GM19467 (cell line): ENCODE measurements at regions not wholly inside any gene's neighbourhood (a gene's known extent, or its start where the extent isn't known, plus 50 kb on each side); places are given as distances from the start of the nearest gene placed in this dataset.
"Not testable (repeated sequence)": the region's sequence is repeated elsewhere in the genome, so short reads cannot be mapped to it uniquely, and the experiment has no call there.

ENCODE experiments used
- ATAC-seq: cut with Tn5 transposase; IDR thresholded peaks from one replicate; pipeline ENCODE4 v1.9.1; 2021; ENCODE audit warnings: mild to moderate bottlenecking, moderate library complexity; ENCODE audit not compliant: unreplicated experiment

DNA sequence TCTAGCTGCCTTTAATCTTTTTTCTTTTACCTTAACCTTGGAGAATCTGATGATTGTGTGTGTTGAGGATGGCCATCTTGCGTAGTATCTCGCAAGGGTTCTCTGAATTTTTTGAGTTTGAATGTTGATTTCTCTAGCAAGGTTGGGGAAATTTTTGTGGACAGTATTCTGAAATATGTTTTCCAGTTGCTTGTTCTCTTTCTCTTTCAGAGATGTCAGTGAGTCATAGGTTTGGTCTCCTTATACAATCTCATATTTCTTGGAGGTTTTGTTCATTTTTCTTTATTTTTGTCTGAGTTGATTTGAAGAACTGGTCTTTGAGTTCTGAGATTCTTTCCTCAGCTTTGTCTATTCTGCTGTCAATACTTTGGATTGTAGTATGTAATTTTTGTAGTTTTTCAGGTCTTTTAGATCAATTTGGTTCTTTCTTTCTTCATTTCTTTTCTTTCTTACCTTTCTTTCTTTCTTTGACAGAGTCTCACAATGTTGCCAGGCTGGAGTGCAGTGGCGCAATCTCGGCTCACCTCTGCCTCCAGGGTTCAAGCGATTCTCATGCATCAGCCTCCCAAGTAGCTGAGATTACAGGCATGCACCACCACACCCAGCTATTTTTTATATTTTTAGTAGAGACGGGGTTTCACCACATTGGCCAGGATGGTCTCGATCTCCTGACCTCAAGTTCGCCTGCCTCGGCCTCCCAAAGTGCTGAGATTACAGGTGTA is 366.4 kb upstream of the RASGRP1 start:
- ATAC-seq, result no peak

DNA sequence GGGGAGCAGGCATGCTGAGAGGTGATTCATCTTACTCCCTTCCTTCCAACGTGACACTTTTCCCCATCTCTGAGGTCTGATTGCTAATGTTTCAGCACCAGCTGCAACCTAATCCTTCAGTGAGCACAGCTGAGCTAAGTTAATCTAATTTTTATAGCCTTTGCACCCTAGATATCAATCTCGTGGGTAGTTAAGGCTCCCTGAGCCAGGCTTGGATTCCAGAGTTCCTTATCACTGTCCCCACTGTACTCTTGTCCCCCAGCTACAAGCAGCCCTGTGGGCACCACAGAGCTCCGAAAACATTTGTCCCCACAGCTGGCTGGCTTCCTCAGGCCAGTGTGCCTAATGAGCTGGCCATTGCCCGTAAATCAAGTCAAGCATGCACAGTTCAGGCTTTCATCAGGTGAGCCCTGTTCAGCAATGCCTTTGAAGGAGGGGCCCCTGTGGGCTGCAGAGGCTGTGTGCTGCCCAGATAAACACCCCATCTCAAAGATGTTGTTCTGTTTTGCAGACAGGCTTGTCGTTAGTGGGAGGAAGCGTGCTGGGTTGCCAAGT is 376.9 kb upstream of the RASGRP1 start:
- no peak for ATAC-seq

DNA sequence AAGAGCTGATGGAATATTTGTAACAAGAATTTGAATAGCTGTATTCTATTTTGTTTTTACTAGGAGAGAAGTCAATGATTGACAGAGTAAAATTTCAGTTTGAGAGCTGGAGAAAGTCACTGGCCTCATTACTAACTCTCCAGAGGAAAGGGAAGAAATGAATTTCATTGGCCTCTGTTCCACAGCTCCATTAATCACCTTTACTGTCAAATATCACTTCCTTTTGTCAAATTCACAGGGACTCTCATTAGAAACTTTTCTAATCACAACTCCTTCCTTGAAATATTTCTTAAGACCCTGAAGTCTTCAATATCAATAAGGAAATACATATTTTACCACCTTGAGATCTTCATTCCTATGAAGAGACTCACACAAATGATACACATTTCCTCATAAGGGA is 379.9 kb upstream of the RASGRP1 start:
- no peak for ATAC-seq

DNA sequence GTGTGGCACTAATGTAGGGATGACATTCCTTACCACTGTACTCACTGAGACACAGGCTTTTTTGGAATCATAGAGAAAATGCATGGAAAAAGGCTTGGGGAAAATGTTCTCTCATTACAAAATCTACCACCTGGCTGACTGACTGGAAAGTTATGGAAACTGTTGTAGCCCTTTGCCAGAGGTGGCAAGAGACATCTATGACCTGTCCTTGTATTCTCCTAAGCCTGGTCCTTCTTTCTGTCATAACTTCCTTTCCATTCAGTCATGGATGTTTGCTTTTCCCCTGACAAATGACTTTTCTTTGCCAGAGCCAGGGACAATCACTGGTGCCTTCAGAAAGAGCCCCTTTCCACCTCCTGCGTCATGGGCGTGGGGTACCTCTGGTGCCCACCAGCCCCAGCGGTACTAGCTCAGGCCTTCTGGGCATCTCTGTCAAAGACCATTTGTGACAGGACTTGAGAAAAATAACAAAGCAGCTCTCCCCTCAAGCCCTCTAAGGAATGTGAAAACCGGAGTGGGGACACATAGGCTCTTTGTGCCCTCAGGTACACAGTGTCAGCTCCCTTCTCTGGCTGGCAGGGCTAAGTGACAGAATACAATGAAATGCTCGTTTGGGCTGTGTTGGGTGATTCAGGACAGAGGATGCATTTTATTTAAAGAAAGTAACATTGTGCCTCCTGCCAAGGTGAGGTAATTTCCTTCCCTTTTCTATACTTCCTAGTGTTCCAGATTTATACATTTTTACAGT is 381.1 kb upstream of the RASGRP1 start:
- ATAC-seq, result no peak

DNA sequence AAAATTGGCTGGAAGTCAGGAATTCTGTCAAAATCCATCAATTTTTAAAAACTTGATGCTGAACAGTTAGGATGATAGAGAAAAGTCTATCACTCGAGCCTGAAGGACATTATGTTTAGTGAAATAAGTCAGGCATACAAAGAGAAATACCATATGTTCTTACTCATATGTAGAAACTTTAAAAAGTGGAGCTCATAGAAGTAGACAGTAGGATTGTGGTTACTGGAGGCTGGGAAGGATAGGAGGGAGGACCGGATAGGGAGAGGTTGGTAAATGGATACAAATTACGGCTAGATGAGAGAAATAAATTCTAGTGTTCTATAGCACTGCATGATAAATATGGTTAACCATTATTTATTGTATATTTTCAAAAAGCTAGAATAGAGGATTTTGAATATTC is 389.5 kb upstream of the RASGRP1 start:
- ATAC-seq, result no peak

DNA sequence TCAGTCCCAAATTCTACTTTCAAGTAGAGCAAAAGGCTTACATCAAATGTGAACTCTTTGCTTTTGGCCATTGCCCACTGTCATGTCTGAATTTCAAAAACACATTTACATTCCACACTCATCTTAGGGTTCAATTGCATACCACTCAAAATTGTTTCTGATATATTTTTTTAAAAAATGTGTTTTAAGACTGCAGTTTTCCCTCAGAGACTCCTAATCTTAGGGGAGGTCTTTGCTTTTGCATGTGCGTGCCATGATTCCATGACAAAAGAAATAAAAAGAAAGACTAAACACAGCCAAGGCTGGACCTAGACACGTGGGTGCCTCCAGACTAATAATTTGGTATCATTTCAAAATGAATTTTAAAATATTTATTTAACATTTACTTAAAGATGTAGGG is 396.8 kb upstream of the RASGRP1 start:
- ATAC-seq, result no peak

DNA sequence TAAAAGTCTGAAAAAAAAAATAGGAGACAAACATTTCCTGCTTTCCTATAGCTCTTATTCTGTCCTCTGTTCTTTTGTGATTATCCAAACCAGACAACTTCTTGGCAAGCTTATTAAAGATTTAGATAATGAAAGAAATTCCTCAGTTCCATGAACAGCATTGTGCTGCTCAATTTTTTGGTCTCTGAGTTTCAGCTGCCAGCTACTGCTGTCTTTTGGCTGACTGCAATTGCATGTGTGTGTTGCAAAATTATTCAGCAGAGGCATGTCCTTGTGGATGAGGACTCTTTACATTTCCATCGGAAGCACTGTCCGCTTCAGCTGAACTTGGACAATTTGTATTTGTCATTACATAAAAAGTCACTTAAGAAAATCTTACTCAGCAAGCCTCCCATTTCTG is 397.3 kb upstream of the RASGRP1 start:
- ATAC-seq, result no peak

DNA sequence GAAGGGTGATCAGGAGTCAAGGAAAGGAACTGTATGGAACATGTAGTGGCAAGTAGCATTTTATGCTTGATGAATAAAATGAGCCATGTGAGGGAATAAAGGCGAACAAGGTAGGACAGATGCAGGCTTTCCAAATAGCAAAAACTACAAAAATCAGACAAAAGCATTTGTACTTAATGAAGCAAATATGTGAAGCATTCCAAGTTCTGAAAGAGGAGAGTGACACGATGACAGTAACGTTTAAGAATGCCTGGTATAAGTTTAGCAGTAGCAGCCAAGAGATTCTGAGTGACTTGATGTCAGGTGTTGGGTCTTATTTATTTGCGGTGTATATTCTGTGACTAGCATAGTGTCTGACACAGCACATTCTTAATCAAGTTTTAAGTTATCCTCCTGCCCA is 408.2 kb upstream of the RASGRP1 start:
- ATAC-seq, result no peak

DNA sequence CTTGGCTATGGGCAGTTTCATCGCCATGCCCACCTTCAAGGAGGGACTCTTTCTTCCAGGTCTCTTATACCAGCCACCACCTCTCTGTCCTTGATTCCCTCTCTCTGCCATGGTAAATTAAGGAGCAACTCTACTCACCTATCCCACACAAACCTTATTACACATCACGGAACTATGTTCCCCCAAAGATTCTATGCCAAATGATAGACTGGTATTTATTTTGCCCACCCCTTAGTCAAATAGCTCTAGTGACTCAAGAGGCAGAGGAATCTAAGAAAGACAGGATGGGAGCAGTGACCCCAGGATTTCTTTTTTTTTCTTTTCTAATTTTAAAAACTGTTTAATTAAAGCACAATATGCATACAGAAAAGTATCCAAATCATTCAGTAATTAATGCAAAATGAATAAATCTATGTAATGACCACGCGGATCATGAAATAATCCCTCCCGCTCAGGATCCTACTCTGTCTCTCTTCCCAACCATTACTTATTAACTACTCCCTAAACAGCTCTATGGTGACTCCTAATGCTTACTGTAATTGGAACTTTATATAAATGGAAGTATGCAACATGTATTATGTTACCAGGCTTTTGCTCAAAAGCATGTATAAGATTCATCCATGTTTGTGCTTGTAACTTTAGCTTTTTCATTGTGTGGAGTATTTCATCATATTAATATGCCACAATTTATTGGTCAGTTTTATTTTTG is 410.8 kb upstream of the RASGRP1 start:
- ATAC-seq, result no peak

DNA sequence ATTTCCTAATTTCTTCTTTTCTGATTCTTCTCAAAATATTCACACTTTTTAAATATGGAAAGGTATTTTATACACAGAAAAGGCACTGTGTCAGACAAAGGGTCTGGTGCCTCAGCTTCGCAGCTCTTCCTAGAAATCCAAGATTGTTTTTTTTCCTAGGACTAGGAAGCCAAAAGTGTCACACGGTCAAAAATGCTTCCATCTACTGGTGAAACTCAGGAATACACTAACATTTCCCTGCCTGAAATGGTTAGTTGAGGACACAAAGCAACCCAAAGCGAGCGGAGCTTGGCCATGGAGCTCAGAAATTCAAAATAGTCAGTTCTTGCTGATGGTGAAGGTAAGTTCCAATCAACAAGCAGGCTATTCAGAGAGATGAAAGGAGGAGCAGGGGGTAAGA is 426.5 kb upstream of the RASGRP1 start:
- ATAC-seq, result no peak

DNA sequence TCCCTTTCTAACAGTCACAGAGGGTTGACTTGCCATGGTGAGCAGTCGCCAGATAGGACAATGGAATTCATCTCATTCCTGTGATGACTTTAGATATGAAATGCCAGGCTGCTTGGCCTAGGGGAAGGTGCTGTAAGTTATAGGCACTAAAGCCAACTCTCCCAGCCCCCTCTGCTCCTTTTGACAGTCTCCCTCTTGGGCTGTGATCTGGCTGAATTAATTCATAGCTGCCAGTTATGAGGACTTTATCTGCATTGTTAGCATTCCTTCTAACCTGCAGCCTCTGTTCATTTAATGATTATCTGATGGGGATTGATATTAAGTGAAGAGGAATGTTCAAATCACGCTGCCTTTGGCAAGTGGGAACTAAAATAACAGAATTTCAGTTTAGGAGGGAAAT is 427.1 kb upstream of the RASGRP1 start:
- ATAC-seq, result no peak

DNA sequence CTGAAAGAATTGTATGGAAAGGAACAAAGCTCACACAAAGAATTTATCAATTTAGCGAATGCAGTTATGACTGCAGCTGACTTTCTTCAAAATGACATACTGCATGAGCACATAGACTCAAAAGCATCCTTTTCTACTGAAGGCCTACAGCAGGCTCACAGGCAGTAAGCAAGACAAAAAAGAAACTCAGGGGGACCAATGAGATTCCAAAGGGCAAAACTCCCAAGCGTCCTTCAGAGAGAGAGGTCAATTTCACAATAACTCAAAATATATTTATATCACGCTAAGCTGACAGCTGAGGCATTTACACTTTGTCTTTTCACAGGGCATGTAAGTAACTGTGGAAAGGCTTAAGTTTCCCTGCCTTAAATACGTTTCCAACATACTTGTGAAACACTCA is 427.9 kb upstream of the RASGRP1 start:
- ATAC-seq, result no peak

DNA sequence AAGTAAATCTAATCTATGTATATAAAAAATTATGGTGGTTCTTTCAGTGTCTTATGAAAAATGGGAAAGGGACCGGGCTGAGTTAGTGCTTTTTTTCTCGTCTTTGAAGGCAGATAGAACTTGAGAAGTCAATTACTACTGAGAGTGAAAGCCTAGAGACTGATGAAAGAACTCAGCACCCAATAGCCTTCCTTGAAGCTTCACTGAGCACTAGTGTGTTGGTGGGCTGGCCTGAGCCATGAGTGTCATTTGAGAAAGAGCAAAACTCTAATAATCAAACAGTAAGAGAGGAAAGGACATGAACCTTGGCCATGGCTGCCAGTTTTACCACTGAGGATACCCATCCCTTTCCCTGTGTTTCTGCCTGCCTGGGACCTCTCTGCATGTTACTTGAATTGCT is 428.3 kb upstream of the RASGRP1 start:
- no peak for ATAC-seq

DNA sequence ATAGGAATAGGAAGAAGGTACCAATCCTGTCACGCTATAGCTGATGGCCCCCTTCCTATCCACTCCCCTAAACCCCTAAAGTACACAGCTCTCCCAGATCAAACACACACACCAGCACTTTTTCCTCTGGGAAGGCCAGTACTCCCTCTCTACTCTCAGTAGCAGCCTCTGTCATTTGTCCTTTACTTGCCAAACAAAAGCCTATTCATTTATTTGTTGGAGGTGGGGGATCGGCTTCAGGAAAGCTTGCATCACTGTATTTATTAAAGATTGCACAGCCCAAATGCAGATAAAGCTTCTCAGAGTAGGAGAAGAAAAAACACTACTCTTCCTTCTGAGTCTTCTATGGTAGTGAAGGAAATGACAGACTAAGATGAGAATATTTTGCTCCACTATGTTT is 429.7 kb upstream of the RASGRP1 start:
- no peak for ATAC-seq

DNA sequence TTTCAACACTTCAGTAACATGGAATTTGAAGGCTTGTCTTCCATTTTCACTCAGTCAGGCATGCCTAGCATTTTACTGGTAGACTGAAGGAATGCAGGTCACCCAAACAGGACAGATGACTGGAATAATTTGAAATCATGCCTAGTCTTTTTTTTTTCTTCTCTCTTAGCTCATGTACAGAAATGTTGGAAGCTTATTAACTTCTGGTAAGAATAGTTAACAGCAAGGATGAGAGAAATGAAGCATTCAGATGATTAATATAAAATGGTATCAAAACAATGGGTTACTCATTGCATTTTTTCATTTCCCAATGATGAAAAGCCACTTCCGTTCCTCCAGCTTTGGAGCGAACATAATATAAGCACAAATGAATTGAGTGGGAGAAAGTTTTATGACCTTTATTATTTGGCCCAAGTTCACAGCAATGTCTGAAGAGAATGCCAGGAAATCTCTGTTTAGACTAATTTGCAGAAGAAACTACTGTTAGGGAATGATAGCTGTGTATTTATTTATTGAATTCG is 431.6 kb upstream of the RASGRP1 start:
- ATAC-seq, result no peak

DNA sequence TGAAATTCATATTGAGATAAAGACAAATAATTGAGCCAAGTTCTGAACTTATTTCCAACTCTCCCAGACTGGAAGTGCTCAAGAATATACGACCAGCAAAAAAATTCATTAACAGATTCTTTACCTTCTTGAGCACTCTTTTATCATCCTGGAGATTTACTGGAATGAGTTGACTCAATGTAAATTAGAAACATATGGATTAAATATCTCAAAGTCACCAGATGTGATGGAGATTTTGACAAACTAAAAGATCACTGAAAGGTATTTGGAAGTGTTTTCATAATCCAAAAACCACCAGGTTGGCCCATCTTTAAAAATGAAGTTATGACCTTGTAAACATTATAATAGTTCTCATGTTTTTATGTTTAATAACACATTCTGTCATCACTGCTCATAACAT is 433.2 kb upstream of the RASGRP1 start:
- ATAC-seq, result no peak

DNA sequence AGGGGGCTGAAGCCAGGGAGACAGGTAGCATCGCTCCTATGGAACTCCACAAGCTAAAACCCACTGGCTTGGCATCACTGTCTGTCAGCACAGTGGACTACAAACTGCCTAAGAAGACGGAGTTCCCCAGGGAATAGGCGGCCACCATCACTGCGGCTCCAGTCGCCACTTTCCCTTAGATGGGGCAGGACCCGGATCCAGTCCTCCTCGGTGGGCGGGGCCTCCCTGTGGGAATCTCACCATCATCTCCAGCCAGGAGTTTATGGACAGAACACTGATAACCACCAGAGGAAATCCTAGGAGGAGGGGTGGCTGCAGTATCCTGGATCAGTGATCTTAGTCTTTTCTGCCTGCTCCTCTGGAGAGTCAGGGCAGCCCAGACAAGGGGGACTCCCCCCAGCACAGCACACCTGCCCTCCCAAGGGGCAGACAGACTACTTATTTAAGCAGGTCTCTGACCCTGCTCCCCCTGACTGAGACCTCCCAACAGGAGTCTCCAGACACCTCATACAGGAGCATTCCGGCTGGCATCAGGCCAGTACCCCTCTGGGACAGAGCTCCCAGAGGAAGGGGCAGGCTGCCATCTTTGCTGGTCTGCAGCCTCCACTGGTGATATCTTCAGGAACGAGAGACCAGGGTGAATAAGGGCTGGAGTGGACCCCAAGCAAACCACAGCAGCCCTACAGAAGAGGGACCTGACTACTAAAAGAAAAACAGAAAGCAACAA is 435.6 kb upstream of the RASGRP1 start:
- no peak for ATAC-seq

DNA sequence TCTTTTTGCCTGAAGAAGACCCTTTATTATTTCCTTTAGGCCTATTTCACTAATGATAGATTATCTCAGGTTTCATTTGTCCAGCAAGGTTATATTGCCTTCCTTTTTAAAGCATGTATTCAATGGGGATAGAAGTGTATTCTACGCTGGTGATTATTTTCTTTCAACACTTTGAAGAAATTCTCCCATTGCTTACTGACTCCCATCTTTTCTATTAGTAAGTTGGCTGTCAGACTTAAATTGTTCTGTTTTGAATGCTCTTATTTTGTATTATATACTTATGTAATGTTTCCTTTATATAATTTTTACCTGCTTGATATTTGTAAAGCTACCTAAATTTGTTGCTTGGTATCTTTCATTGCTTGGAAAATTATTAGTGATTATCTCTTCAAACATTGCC is 445.1 kb upstream of the RASGRP1 start:
- ATAC-seq, result no peak

DNA sequence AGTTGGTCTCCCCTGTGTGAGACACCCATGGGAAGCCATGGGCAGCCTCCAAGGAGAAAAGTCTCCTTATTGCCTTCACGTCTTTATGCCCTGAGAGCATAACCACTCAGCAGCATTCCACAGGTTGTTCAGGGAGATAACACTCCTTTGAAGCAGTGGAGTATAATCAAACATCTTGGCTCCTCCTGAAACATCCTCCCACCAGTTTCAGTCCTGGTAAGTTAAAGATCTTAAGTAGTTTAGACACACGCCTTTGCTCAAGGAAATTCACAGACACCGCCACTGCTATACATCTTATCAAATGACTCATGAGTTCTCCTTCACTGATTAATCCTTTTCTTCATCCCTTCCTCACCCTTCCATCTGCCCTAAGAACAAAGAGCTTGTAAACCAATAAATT is 446.5 kb upstream of the RASGRP1 start:
- not testable (repeated sequence) for ATAC-seq

DNA sequence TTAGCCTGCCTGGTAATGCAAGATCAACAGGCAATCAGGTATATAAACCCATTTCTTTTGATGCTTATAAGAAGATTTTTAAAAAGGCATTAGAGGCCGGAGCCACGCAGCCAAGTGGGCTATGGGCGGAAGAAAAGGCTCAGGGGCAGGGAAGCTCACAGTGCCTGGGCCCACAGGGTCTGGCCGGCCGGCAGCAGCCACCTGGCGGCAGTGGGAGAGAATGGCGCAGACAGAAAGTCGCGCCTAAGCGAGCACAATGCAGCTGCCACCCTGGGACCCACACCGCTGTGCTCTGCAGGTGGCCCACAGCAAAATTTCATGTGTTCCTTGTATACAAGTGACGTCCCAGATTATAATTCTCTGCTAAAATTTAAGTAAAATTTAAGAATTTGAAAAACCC is 448.6 kb upstream of the RASGRP1 start:
- ATAC-seq, result no peak

DNA sequence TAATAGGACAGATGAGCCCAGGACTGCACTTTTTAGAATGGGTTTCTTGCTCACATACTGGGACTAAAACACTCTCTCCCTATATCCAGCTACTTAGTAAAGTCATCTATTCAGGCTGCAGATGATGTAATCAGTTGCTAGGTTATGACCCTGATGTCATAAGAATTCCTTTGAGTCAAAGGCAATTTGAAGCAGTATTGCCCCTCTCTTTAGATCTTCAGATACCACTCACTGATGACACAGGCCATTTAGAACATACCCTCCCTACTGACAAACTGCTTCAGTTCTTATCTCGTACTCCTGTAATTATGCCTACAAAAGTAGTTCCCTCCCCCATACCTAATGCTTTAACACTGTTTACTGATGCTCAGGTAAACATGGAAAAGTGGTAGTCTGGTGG is 450.1 kb upstream of the RASGRP1 start:
- no peak for ATAC-seq
